WTC11 (cell line): ENCODE measurements at regions not wholly inside any gene's neighbourhood (a gene's known extent, or its start where the extent isn't known, plus 50 kb on each side); places are given as distances from the start of the nearest gene placed in this dataset.

Experiments
- ATAC-seq: fragments of 200-7000 bp; cut with Tn5 transposase; 2 replicates; pipeline ENCODE4 v1.10.0; 2021; ENCODE audit warnings: mild to moderate bottlenecking, moderate library complexity
- CTCF ChIA-PET: fragments of 300-600 bp; sonication (Branson Sonifier 250); formaldehyde crosslinking; loops from one replicate; lab custom pipeline; 2021; ENCODE audit warnings: antibody characterized with exemption; lab: Charles Lee
- POLR2A ChIA-PET: fragments of 350-600 bp; sonication (Branson Sonifier 250); formaldehyde crosslinking; loops from one replicate; lab custom pipeline; 2021; ENCODE audit warnings: antibody characterized with exemption; lab: Charles Lee
- DNase-seq: peaks from one replicate; pipeline ENCODE4 v3.0.0; 2021; ENCODE audit warnings: low spot score
- H3K27ac Mint-ChIP-seq: 2 replicates; pipeline ENCODE4 v1.8.0; 2021; ENCODE audit warnings: mixed read lengths
- H3K27me3 Mint-ChIP-seq: 2 replicates; pipeline ENCODE4 v1.8.0; 2021; ENCODE audit warnings: low read depth, mild to moderate bottlenecking, moderate library complexity, mixed read lengths
- H3K36me3 Mint-ChIP-seq: 2 replicates; pipeline ENCODE4 v1.8.0; 2021; ENCODE audit warnings: mixed read lengths
- H3K4me1 Mint-ChIP-seq: 2 replicates; pipeline ENCODE4 v1.8.0; 2022; ENCODE audit warnings: mixed read lengths
- H3K4me3 Mint-ChIP-seq: 2 replicates; pipeline ENCODE4 v1.8.0; 2021; ENCODE audit warnings: mild to moderate bottlenecking, moderate library complexity, mixed read lengths
- H3K9me3 Mint-ChIP-seq: 2 replicates; pipeline ENCODE4 v1.8.0; 2021; ENCODE audit warnings: mixed read lengths
- CREM ChIP-seq: sonication (generic); formaldehyde crosslinking; IDR thresholded peaks from 2 replicates; pipeline ENCODE4 v1.8.1; 2022; ENCODE audit warnings: mild to moderate bottlenecking, missing genetic modification reagents, moderate library complexity
- GTF2I ChIP-seq: fragments of 250-450 bp; sonication (Bioruptor Pico); conservative IDR thresholded peaks from 2 replicates; pipeline ENCODE4 v1.4.0; 2021; ENCODE audit warnings: mild to moderate bottlenecking
- IRF2 ChIP-seq: sonication (generic); formaldehyde crosslinking; IDR thresholded peaks from 2 replicates; pipeline ENCODE4 v1.8.0; 2022; ENCODE audit warnings: low read depth, missing genetic modification reagents, borderline replicate concordance
- KAT7 ChIP-seq: sonication (generic); formaldehyde crosslinking; IDR thresholded peaks from 2 replicates; pipeline ENCODE4 v1.8.1; 2023; ENCODE audit warnings: missing genetic modification reagents, mild to moderate bottlenecking, borderline replicate concordance
- RELA ChIP-seq: sonication (generic); formaldehyde crosslinking; IDR thresholded peaks from 2 replicates; pipeline ENCODE4 v1.8.1; 2022; ENCODE audit warnings: missing genetic modification reagents, mild to moderate bottlenecking, borderline replicate concordance
- SMAD3 ChIP-seq: sonication (generic); formaldehyde crosslinking; IDR thresholded peaks from 2 replicates; pipeline ENCODE4 v1.8.0; 2022; ENCODE audit warnings: missing genetic modification reagents, mild to moderate bottlenecking, borderline replicate concordance
- ZNF416 ChIP-seq: fragments of 250-450 bp; sonication (Bioruptor Pico); IDR thresholded peaks from 2 replicates; pipeline ENCODE4 v1.9.0; 2021; ENCODE audit warnings: mild to moderate bottlenecking, inconsistent platforms
- TF ChIP-seq, protein P1 (sequence below): fragments of 250-450 bp; sonication (Bioruptor Pico); IDR thresholded peaks from 2 replicates; pipeline ENCODE4 v1.8.0; 2021; ENCODE audit warnings: mild to moderate bottlenecking
- TF ChIP-seq, protein P2 (sequence below): sonication (generic); formaldehyde crosslinking; IDR thresholded peaks from 2 replicates; pipeline ENCODE4 v1.8.0; 2022; ENCODE audit warnings: mild to moderate bottlenecking, missing genetic modification reagents
- TF ChIP-seq, protein P3 (sequence below): sonication (generic); formaldehyde crosslinking; IDR thresholded peaks from 2 replicates; pipeline ENCODE4 v1.8.1; 2022; ENCODE audit warnings: mild to moderate bottlenecking, moderate library complexity, missing genetic modification reagents
- TF ChIP-seq, protein P4 (sequence below): fragments of 250-450 bp; sonication (Bioruptor Pico); IDR thresholded peaks from 2 replicates; pipeline ENCODE4 v1.9.0; 2021; ENCODE audit warnings: moderate library complexity, mild to moderate bottlenecking, inconsistent platforms, borderline replicate concordance
- TF ChIP-seq, protein P5 (sequence below): sonication (generic); formaldehyde crosslinking; IDR thresholded peaks from 2 replicates; pipeline ENCODE4 v1.8.0; 2022; ENCODE audit warnings: missing genetic modification reagents
- TF ChIP-seq, protein P6 (sequence below): fragments of 250-450 bp; sonication (Bioruptor Pico); IDR thresholded peaks from 2 replicates; pipeline ENCODE4 v1.9.0; 2021; ENCODE audit warnings: mild to moderate bottlenecking, borderline replicate concordance

DNA sequence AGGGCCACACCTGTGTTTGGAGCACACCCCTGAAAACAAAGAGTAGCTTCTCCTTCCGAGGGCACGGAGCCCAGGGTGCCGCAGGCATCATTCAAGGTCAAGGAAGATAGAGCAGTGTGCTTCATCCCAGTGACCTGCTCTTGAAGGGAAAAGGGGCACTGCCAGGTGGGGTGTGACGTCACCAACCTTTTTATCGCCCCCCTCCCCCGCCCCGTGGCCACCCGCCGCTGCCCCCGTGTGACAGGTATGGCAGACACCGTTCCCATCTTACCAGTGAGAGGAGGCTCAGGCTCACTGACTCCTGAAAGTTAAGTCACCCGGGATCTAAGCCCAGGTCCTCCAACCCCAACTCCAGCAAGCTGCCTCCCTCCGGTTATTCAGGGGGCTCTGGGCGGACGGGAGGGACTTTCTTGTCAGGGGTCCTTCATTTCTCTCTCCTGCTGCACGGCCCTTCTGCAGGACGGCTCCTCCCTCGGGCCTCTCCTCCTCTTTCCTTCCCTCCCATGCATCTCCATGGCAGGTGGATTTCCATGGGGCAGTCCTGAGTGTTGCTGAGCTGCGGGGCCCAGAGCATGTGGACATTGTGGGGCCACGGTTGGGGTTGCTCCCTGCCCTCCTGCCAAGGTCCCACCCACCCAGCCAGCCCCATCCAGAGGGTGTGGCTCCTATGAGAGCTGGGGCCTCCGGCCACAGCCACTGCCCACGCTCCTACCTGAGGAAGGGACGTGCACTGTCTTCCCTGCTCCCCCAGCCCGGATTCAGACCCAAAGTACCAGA is 114.1 kb upstream of the HDAC4 start (continued):
- TF ChIP-seq, protein P1, sequence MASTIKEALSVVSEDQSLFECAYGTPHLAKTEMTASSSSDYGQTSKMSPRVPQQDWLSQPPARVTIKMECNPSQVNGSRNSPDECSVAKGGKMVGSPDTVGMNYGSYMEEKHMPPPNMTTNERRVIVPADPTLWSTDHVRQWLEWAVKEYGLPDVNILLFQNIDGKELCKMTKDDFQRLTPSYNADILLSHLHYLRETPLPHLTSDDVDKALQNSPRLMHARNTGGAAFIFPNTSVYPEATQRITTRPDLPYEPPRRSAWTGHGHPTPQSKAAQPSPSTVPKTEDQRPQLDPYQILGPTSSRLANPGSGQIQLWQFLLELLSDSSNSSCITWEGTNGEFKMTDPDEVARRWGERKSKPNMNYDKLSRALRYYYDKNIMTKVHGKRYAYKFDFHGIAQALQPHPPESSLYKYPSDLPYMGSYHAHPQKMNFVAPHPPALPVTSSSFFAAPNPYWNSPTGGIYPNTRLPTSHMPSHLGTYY (CRISPR knock-in tag), result no peak
- TF ChIP-seq RELA (CRISPR knock-in tag), result no peak
- TF ChIP-seq, protein P2, sequence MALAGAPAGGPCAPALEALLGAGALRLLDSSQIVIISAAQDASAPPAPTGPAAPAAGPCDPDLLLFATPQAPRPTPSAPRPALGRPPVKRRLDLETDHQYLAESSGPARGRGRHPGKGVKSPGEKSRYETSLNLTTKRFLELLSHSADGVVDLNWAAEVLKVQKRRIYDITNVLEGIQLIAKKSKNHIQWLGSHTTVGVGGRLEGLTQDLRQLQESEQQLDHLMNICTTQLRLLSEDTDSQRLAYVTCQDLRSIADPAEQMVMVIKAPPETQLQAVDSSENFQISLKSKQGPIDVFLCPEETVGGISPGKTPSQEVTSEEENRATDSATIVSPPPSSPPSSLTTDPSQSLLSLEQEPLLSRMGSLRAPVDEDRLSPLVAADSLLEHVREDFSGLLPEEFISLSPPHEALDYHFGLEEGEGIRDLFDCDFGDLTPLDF (CRISPR knock-in tag), result no peak
- TF ChIP-seq, protein P3, sequence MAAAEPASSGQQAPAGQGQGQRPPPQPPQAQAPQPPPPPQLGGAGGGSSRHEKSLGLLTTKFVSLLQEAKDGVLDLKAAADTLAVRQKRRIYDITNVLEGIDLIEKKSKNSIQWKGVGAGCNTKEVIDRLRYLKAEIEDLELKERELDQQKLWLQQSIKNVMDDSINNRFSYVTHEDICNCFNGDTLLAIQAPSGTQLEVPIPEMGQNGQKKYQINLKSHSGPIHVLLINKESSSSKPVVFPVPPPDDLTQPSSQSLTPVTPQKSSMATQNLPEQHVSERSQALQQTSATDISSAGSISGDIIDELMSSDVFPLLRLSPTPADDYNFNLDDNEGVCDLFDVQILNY (CRISPR knock-in tag), result no peak
- TF ChIP-seq, protein P4, sequence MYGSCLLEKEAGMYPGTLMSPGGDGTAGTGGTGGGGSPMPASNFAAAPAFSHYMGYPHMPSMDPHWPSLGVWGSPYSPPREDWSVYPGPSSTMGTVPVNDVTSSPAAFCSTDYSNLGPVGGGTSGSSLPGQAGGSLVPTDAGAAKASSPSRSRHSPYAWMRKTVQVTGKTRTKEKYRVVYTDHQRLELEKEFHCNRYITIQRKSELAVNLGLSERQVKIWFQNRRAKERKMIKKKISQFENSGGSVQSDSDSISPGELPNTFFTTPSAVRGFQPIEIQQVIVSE (CRISPR knock-in tag), result no peak

DNA sequence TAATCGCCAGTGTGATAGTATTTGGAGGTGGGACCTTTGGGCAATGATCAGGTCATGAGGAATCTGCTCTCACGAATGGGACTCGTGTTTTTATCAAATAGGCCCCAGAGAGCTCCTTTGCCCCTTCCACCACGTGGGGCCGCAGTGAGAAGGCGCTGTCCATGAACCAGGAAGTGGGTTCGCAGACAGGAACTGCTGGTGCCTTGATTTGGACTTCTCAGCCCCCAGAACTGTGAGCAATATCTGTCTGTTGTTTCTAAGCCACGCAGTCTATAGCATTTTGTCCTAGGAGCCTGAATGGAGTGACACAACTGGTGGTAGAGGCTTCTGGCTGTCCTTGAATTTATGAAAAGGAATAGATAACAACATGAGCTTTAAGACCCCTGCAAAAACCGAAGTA is 111.2 kb upstream of the HDAC4 start:
- no peak overlapping the region for H3K27ac Mint-ChIP-seq
- ChIA-PET POLR2A (no interaction called here), CTCF (interaction anchor here (1.3 kb wide), 1 partner anchor 24 kb away, joined by 3 read pairs; no protein-coding TSS in a partner anchor)
- no peaks in the 10 kb centered on the region for H3K4me1 Mint-ChIP-seq
- TF ChIP-seq ZNF416 (CRISPR knock-in tag), result no peak
- no peak for TF ChIP-seq IRF2 (CRISPR knock-in tag)
- TF ChIP-seq, protein P5, sequence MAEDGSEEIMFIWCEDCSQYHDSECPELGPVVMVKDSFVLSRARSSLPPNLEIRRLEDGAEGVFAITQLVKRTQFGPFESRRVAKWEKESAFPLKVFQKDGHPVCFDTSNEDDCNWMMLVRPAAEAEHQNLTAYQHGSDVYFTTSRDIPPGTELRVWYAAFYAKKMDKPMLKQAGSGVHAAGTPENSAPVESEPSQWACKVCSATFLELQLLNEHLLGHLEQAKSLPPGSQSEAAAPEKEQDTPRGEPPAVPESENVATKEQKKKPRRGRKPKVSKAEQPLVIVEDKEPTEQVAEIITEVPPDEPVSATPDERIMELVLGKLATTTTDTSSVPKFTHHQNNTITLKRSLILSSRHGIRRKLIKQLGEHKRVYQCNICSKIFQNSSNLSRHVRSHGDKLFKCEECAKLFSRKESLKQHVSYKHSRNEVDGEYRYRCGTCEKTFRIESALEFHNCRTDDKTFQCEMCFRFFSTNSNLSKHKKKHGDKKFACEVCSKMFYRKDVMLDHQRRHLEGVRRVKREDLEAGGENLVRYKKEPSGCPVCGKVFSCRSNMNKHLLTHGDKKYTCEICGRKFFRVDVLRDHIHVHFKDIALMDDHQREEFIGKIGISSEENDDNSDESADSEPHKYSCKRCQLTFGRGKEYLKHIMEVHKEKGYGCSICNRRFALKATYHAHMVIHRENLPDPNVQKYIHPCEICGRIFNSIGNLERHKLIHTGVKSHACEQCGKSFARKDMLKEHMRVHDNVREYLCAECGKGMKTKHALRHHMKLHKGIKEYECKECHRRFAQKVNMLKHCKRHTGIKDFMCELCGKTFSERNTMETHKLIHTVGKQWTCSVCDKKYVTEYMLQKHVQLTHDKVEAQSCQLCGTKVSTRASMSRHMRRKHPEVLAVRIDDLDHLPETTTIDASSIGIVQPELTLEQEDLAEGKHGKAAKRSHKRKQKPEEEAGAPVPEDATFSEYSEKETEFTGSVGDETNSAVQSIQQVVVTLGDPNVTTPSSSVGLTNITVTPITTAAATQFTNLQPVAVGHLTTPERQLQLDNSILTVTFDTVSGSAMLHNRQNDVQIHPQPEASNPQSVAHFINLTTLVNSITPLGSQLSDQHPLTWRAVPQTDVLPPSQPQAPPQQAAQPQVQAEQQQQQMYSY (CRISPR knock-in tag), result no peak
- TF ChIP-seq KAT7 (CRISPR knock-in tag), result no peak
- TF ChIP-seq SMAD3 (CRISPR knock-in tag), result no peak
- TF ChIP-seq CREM (CRISPR knock-in tag), result no peak
- DNase-seq (no peak), ATAC-seq (no peak)
- H3K9me3 Mint-ChIP-seq, result no peaks in the 10 kb centered on the region; the same call in 1 of the 2 replicates
- H3K27me3 Mint-ChIP-seq, result no peaks in the 10 kb centered on the region
- no peak overlapping the region for H3K4me3 Mint-ChIP-seq
- no peaks in the 10 kb centered on the region for H3K36me3 Mint-ChIP-seq

DNA sequence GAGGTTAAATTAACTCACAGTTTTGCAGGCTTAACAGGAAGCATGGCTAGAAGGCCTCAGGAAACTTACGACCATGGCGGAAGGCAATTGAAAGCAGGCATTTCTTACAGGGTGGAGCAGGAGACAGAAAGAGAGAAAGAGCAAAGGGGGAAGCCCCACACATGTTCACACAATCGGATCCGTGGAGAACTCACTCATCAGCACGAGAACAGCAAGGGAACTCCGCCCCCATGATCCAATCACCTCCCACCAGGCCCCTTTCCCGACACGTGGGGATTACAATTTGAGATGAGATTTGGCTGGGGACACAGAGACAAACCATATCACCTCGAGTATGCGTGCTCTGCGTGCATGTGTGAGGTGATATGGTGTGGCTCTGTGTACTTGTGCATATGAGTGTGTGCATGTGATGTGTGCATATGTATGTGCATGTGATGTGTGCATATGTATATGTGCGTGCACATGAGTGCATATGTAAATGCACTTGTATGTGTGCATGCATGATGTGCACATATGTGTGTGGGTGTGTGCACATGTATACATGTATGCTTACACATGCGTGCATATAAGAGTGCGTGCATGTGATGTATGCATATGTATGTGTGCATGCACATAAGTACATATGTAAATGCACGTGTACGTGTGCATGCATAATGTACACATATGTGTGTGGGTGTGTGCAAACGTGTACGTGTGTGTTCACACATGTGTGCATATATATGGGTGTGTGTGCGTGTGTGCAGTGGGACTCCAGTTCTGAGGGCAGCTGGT is 108.7 kb upstream of the HDAC4 start:
- Mint-ChIP-seq H3K36me3 (no peaks in the 10 kb centered on the region), H3K4me3 (no peak overlapping the region), H3K4me1 (peaks cover 4% of the 10 kb centered on the region), H3K9me3 (no peaks in the 10 kb centered on the region; the same call in 1 of the 2 replicates), H3K27me3 (no peaks in the 10 kb centered on the region), H3K27ac (no peak overlapping the region)
- ATAC-seq (no peak), DNase-seq (no peak)
- CTCF ChIA-PET, result no interaction called here
- POLR2A ChIA-PET, result no interaction called here
- TF ChIP-seq GTF2I (CRISPR knock-in tag), result no peak
- TF ChIP-seq, protein P6, sequence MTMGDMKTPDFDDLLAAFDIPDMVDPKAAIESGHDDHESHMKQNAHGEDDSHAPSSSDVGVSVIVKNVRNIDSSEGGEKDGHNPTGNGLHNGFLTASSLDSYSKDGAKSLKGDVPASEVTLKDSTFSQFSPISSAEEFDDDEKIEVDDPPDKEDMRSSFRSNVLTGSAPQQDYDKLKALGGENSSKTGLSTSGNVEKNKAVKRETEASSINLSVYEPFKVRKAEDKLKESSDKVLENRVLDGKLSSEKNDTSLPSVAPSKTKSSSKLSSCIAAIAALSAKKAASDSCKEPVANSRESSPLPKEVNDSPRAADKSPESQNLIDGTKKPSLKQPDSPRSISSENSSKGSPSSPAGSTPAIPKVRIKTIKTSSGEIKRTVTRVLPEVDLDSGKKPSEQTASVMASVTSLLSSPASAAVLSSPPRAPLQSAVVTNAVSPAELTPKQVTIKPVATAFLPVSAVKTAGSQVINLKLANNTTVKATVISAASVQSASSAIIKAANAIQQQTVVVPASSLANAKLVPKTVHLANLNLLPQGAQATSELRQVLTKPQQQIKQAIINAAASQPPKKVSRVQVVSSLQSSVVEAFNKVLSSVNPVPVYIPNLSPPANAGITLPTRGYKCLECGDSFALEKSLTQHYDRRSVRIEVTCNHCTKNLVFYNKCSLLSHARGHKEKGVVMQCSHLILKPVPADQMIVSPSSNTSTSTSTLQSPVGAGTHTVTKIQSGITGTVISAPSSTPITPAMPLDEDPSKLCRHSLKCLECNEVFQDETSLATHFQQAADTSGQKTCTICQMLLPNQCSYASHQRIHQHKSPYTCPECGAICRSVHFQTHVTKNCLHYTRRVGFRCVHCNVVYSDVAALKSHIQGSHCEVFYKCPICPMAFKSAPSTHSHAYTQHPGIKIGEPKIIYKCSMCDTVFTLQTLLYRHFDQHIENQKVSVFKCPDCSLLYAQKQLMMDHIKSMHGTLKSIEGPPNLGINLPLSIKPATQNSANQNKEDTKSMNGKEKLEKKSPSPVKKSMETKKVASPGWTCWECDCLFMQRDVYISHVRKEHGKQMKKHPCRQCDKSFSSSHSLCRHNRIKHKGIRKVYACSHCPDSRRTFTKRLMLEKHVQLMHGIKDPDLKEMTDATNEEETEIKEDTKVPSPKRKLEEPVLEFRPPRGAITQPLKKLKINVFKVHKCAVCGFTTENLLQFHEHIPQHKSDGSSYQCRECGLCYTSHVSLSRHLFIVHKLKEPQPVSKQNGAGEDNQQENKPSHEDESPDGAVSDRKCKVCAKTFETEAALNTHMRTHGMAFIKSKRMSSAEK (CRISPR knock-in tag), result no peak
- TF ChIP-seq, protein P2 (CRISPR knock-in tag), result no peak
